AG08395 (cell line): ENCODE measurements at regions not wholly inside any gene's neighbourhood (a gene's known extent, or its start where the extent isn't known, plus 50 kb on each side); places are given as distances from the start of the nearest gene placed in this dataset.
"Not testable (repeated sequence)": the region's sequence is repeated elsewhere in the genome, so short reads cannot be mapped to it uniquely, and the experiment has no call there.

Source experiments
- DNase-seq: peaks from one replicate; pipeline ENCODE4 v3.0.0; 2012; ENCODE audit warnings: mixed read lengths, low spot score

GRCh38 chr1:143784239-143784882 is 187.4 kb downstream of the FAM72C start:
- not testable (repeated sequence) for DNase-seq

GRCh38 chr1:143778178-143778577 is 193.6 kb downstream of the FAM72C start:
- DNase-seq: not testable (repeated sequence)

- not testable (repeated sequence) for DNase-seq
Measured at GRCh38 chr1:143764831-143765230, 207.0 kb downstream of the FAM72C start.

DNA sequence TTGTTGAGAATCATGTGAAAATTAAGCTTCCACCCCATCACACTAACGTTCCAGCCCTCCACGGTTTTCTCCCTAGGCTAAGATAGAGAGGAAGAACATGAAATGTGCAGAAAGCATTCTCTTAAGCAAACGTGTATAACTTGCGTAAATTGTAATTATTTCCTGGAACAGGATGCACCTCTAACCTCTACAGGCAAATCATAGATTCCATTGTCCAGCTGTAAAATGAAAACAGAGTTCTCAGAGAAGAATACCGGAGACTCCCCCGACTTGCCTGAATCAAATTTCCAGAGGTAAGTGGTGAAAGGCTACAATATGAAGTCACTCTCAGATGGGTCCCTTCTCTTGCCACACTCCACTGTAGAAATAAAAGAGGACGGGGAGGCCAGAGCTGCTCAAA is 211.4 kb downstream of the FAM72C start:
- not testable (repeated sequence) for DNase-seq

DNA sequence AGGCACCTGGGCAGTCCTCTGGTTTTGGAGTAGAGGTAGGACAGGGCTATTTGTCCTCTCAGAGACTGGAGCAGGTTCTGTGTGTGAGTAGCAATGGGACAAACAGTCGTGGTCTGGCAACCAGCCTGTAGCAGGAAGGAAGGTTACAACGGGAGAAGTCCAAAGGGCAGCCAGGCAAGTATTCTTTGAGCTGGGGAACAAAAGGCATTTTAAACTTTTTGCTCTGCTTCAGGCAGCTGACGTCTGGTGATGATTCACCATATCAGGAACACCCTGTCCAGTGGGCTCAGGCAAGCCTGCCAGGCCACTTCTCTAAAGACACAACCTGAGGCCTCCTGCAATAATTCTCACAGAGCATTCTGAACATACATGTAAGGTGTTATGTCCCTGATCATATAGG is 215.8 kb downstream of the FAM72C start:
- DNase-seq: not testable (repeated sequence)

DNA sequence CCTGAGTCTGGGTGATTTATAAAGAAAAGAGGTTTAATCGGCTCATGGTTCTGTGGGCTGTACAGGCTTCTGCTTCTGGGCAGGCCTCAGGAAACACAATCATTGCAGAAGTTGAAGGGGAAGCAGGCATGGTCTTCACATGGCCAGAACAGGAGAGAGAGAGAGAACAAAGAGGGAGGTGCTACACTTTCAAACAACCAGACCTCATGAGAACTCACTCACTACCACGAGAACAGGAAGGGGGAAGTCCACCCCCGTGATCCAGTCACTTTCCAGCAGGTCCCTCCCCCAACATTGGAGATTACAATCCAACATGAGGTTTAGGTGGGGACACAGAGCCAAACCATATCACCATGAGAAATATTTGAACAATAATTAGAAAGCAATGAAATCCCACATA is 222.9 kb downstream of the FAM72C start:
- DNase-seq: no peak

GRCh38 chr1:143736562-143736961 is 235.2 kb downstream of the FAM72C start:
- DNase-seq: no peak

- DNase-seq: no peak
Measured at GRCh38 chr1:143735764-143736461, 235.9 kb downstream of the FAM72C start.

DNA sequence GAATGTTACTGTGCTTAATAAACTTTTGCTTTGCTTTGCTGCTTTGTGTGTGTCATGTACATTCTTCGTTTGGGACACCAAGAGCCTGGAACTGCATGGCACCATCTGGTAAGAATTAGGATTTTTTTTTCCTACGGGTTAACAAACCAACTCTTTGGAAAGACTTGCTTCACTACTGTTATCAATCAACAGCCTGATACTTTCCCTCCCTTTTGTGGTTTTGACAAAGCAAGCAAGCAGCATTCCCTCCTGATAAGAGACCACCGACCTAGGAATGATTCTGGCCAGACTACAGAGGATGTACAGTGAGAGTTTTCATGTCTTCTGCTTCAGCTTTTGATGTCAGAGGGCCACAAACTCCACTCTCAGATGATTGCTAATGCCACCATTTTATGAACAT is 237.5 kb downstream of the FAM72C start:
- not testable (repeated sequence) for DNase-seq

DNA sequence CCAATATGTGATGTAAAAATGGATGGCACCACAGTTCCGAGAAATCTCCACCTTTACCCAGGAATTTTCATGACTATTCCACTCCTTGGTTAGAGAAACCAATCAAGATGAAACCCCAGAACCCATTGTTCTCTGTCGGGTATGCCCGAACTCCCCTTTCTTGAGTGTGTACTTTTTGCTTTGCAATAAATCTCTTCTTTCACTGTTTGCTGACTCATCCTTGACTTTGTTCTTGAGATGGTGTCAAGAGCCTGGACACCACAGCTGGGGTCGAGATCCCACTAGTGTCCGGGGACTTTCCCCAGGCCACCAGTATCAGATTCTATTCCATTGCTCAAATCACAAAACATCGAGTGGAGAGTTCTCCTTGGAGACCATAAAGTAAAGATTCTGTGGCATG is 240.9 kb downstream of the FAM72C start:
- DNase-seq: not testable (repeated sequence)

DNA sequence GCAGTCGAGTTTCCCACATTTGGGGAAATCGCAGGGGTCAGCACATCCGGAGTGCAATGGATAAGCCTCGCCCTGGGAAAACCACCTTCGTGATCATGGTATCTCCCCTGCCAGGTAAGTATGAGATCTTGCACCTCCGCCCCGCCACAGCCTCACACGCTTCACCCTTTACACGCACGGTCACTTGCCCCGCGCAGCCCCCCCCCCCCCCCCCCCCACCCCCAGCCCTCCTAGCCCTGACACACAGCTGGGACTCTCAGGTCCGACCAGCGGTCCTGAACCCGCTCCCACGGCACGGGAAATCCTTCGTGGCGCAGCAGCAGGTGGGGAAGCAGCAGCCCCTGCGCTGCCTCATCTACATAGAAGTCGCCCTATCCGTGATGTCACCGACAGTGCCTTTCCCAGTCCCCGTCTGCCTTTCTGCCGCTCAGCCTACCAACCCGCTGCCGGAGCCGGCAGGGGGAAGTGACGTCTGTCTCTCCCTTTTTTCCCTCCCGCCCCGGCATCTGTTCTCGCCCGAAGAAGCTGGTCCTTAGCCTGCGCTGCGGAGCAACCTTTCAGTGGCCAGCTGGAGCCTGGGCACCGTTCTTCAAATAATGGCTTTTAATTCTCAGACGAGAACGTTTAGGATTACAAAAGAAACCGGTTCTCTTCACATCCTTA is 242.2 kb downstream of the FAM72C start:
- DNase-seq: not testable (repeated sequence)

DNA sequence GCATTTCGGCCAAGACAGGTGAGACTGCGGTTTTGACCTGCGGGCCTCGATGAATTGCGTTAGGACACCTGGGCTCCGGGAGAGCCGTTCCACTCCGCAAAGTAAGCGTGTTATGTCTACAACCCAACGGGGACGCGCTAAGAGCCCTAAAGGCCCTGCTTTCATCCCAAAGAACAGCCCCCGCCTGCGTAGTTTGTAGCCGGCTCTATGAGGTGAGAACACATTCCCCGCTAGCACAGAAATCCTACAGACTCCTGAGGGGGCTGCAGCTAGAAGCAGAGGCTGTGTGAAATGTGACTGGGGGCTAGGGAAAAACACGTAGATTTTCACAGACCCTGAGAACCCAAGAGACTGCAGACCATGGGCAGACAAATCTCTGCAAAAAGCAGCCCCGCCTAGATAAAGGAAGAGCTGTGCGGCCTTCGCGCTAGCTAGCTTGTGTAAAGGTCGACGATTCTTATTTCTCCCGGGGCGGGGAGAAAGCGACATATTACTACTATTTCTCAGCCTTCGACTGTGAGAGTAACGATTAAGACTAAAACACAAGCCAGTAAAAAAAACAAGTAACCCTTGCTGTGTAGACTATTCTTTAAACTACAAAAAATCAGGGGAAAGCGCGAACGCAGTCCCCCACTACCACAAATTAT is 242.9 kb downstream of the FAM72C start:
- DNase-seq: not testable (repeated sequence)

- no peak for DNase-seq
Measured at GRCh38 chr1:143727263-143727662, 244.5 kb downstream of the FAM72C start.

- no peak for DNase-seq
Measured at GRCh38 chr1:143721024-143721373, 250.8 kb downstream of the FAM72C start.

GRCh38 chr1:143720087-143721023 is 251.4 kb downstream of the FAM72C start:
- DNase-seq: no peak

DNA sequence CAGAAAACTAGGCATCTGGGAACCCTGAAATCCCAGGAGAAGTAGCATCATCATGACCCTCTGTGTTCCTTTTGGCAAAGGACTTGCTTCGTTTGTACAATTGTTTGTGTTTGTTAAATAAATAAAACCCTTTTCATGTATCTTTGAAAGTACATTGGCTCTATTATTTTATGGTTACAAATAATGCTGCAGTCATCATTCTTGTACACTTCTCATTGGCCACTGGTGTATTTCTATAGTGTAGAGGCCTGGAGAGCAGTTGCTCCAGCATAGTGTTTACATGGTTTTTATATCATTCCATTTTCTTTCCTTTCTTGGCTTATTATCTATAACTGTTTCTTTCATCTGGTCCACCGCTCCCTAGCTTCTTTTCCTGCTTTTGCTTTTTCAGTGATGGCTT is 253.3 kb downstream of the FAM72C start:
- DNase-seq: no peak

- DNase-seq: no peak
Measured at GRCh38 chr1:143718021-143718420, 253.8 kb downstream of the FAM72C start.

DNA sequence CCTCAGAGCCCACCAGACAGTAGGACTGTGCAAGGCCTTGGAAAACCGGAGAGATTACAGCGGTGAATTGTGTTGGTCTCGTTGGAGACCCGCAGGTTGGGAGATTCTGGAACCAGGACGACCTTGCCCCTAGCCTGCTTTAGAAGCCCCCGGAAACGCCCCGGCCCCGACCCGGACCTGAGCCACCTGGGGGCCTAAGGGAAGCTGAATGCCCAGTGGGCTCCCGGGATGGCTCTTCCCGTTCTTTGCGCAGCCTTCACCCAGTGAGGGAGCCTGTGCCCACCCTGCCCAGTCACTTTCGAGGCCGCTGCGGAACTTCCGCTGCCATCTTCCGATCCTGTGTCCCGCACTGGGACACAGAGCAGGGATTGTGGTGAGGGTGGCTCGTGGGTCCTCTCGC is 254.4 kb downstream of the FAM72C start:
- no peak for DNase-seq

GRCh38 chr1:143714913-143715312 is 256.9 kb downstream of the FAM72C start:
- DNase-seq: not testable (repeated sequence)

- DNase-seq: not testable (repeated sequence)
Measured at GRCh38 chr1:143709606-143710259, 262.1 kb downstream of the FAM72C start.

DNA sequence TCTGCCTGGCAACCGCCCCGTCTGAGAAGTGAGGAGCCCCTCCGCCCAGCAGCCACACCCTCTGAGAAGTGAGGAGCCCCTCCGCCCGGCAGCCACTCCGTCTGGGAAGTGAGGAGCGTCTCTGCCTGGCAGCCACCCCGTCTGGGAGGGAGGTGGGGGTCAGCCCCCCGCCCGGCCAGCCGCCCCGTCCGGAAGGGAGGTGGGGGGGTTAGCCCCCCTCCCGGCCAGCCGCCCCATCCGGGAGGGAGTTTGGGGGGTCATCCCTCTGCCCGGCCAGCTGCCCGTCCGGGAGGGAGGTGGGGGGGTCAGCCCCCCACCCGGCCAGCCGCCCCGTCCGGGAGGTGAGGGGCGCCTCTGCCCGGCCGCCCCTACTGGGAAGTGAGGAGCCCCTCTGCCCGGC is 269.0 kb downstream of the FAM72C start:
- DNase-seq: not testable (repeated sequence)
